Epithelial cell of prostate (primary cell): ENCODE measurements at regions not wholly inside any gene's neighbourhood (a gene's known extent, or its start where the extent isn't known, plus 50 kb on each side); places are given as distances from the start of the nearest gene placed in this dataset.
"Not testable (repeated sequence)": the region's sequence is repeated elsewhere in the genome, so short reads cannot be mapped to it uniquely, and the experiment has no call there.

ENCODE experiments used
- DNase-seq: peaks from one replicate; pipeline ENCODE4 v3.0.0-alpha.2; 2011; ENCODE audit warnings: low read depth, low spot score
- H3K27ac ChIP-seq: fragments of 450-650 bp; 2 replicates; pipeline ENCODE4 v1.5.1; 2017; ENCODE audit warnings: mild to moderate bottlenecking

- H3K27ac ChIP-seq = no peak overlapping the region
- DNase-seq = no peak
Measured at GRCh38 chr6:140003217-140003616, 628.8 kb upstream of the CITED2 start.

GRCh38 chr6:140002396-140003022 is 628.1 kb upstream of the CITED2 start:
- H3K27ac ChIP-seq = no peak overlapping the region
- no peak for DNase-seq

GRCh38 chr6:140001821-140002341 is 627.4 kb upstream of the CITED2 start:
- no peak overlapping the region for H3K27ac ChIP-seq
- no peak for DNase-seq

- no peak overlapping the region for H3K27ac ChIP-seq
- no peak for DNase-seq
Measured at GRCh38 chr6:140001005-140001404, 626.6 kb upstream of the CITED2 start.

- not testable (repeated sequence) for H3K27ac ChIP-seq, DNase-seq
Measured at GRCh38 chr6:139999661-140000060, 625.2 kb upstream of the CITED2 start.

GRCh38 chr6:139998478-139998877 is 624.0 kb upstream of the CITED2 start:
- not testable (repeated sequence) for DNase-seq, H3K27ac ChIP-seq

- no peak for DNase-seq
- H3K27ac ChIP-seq = no peak overlapping the region
Measured at GRCh38 chr6:139996253-139996834, 621.9 kb upstream of the CITED2 start.

GRCh38 chr6:139994998-139995397 is 620.5 kb upstream of the CITED2 start:
- H3K27ac ChIP-seq = no peak overlapping the region
- DNase-seq = no peak

GRCh38 chr6:139990856-139991465 is 616.5 kb upstream of the CITED2 start:
- DNase-seq = no peak
- H3K27ac ChIP-seq = no peak overlapping the region

- no peak for DNase-seq
- no peak overlapping the region for H3K27ac ChIP-seq
Measured at GRCh38 chr6:139990026-139990686, 615.7 kb upstream of the CITED2 start.

- no peak overlapping the region for H3K27ac ChIP-seq
- no peak for DNase-seq
Measured at GRCh38 chr6:139988685-139989084, 614.2 kb upstream of the CITED2 start.

- DNase-seq = no peak
- no peak overlapping the region for H3K27ac ChIP-seq
Measured at GRCh38 chr6:139987091-139987490, 612.6 kb upstream of the CITED2 start.

GRCh38 chr6:139985236-139985815 is 610.9 kb upstream of the CITED2 start:
- H3K27ac ChIP-seq = no peak overlapping the region
- DNase-seq = no peak

- H3K27ac ChIP-seq = no peak overlapping the region
- DNase-seq = no peak
Measured at GRCh38 chr6:139984317-139984716, 609.9 kb upstream of the CITED2 start.

GRCh38 chr6:139983555-139984276 is 609.3 kb upstream of the CITED2 start:
- DNase-seq = peak; percentile 27
- H3K27ac ChIP-seq = no peak overlapping the region

GRCh38 chr6:139982652-139983295 is 608.3 kb upstream of the CITED2 start:
- no peak overlapping the region for H3K27ac ChIP-seq
- DNase-seq = no peak

- H3K27ac ChIP-seq = peak overlapping the region; percentile 10
- DNase-seq = no peak
Measured at GRCh38 chr6:139982195-139982594, 607.7 kb upstream of the CITED2 start.

- no peak for DNase-seq
- H3K27ac ChIP-seq = peak overlapping the region; percentile 10
Measured at GRCh38 chr6:139981768-139982181, 607.3 kb upstream of the CITED2 start.

- DNase-seq = no peak
- peak overlapping the region; percentile 10 for H3K27ac ChIP-seq
Measured at GRCh38 chr6:139981066-139981624, 606.7 kb upstream of the CITED2 start.
